Gastrocnemius medialis (tissue), 4 donors: ENCODE measurements at regions not wholly inside any gene's neighbourhood (a gene's known extent, or its start where the extent isn't known, plus 50 kb on each side); places are given as distances from the start of the nearest gene placed in this dataset.

Experiments used
- ATAC-seq, 2 donors: fragments of 150-250 bp; one replicate each; pipeline ENCODE4 v1.9.1; 2016
- DNase-seq, 2 donors: peaks; one replicate each; pipeline ENCODE4 v3.0.0-alpha.2; 2019
- H3K27ac ChIP-seq, 4 donors: fragments of 200-600 bp; sonication (generic); 1 replicate in 1 of 4; 2 replicates in 3 of 4; pipeline ENCODE4 v1.5.1; 2016 to 2018; ENCODE audit warnings: mild to moderate bottlenecking in 2 of 4, moderate library complexity in 1 of 4
- H3K27me3 ChIP-seq, 3 donors: fragments of 200-600 bp; sonication (generic) in 2 of 3; 1 replicate in 1 of 3; 2 replicates in 2 of 3; pipeline versions ENCODE4 v1.5.1 to v1.6.0; 2016 to 2019; ENCODE audit warnings: mild to moderate bottlenecking in 1 of 3, moderate library complexity in 1 of 3
- H3K36me3 ChIP-seq, 2 donors: fragments of 200-600 bp; sonication (generic) in 1 of 2; one replicate each; pipeline ENCODE4 v1.5.1; 2017 to 2018
- H3K4me1 ChIP-seq, 2 donors: fragments of 200-600 bp; sonication (generic) in 1 of 2; one replicate each; pipeline ENCODE4 v1.5.1; 2016 to 2017; ENCODE audit warnings: mild to moderate bottlenecking in 2 of 2
- H3K4me3 ChIP-seq, 4 donors: fragments of 200-600 bp; sonication (generic) in 3 of 4; 1 replicate in 1 of 4; 2 replicates in 3 of 4; pipeline ENCODE4 v1.5.1; 2016 to 2019; ENCODE audit warnings: mild to moderate bottlenecking in 2 of 4
- H3K9me3 ChIP-seq, 3 donors: fragments of 200-600 bp; sonication (generic) in 2 of 3; 1 replicate in 1 of 3; 2 replicates in 2 of 3; pipeline ENCODE4 v1.5.1; 2016 to 2019
- CTCF ChIP-seq, 5 experiments: fragments of 450-650 bp in 3 of 5; fragments of 200-600 bp in 2 of 5; sonication (generic) in 2 of 5; IDR thresholded peaks in 4 of 5; conservative IDR thresholded peaks in 1 of 5; 1 replicate in 4 of 5; 2 replicates in 1 of 5; pipeline ENCODE4 v1.5.1; 2016 to 2019; ENCODE audit warnings: antibody characterized with exemption in 5 of 5, mild to moderate bottlenecking in 3 of 5, moderate library complexity in 3 of 5
- POLR2A ChIP-seq, 2 donors: fragments of 450-650 bp; IDR thresholded peaks; one replicate each; pipeline ENCODE4 v1.6.1; 2017; ENCODE audit warnings: antibody characterized with exemption in 2 of 2, mild to moderate bottlenecking in 2 of 2, moderate library complexity in 2 of 2
- in situ Hi-C, 4 donors: fragments of 200-750 bp; cut with MboI; loops; one replicate each; pipeline versions ENCODE4 v1.15.0 to v1.8.0; 2017; ENCODE audit warnings: low sequenced_read_pairs in 4 of 4
- intact Hi-C: fragments of 100-400 bp; cut with DNase I; formaldehyde crosslinking; loops from one replicate; pipeline ENCODE4 v1.15.1; 2023; ENCODE audit warnings: low total_unique reads

GRCh38 chr2:175476374-175476773, 294.9 kb upstream of the ATP5MC3 start:
- TF ChIP-seq CTCF (IDR thresholded peaks at IDR 0.05 in 4 of 5, conservative IDR thresholded peaks at IDR 0.05 in 1 of 5) (no peak), POLR2A (IDR thresholded peaks at IDR 0.05) (no peak)
- in situ Hi-C loops, result no loop called here
- H3K27ac ChIP-seq, result peak overlapping the region in 2 of 4 donors; percentile 26 to 39

GRCh38 chr2:175475130-175475529, 293.6 kb upstream of the ATP5MC3 start:
- no peaks in the 10 kb centered on the region for H3K9me3 ChIP-seq
- no peak for ATAC-seq
- H3K4me3 ChIP-seq, result no peak overlapping the region
- H3K36me3 ChIP-seq, result no peaks in the 10 kb centered on the region
- no peaks in the 10 kb centered on the region for H3K4me1 ChIP-seq
- TF ChIP-seq CTCF (IDR thresholded peaks at IDR 0.05 in 4 of 5, conservative IDR thresholded peaks at IDR 0.05 in 1 of 5), result no peak
- no peak for TF ChIP-seq POLR2A (IDR thresholded peaks at IDR 0.05)
- H3K27ac ChIP-seq, result no peak overlapping the region
- in situ Hi-C loops, result no loop called here
- intact Hi-C loops, result no loop called here
- no peak for DNase-seq
- H3K27me3 ChIP-seq, result no peaks in the 10 kb centered on the region

More at GRCh38 chr2:175476374-175476773, 294.9 kb upstream of the ATP5MC3 start:
- H3K4me3 ChIP-seq, result no peak overlapping the region
- no peaks in the 10 kb centered on the region for H3K4me1 ChIP-seq
- H3K36me3 ChIP-seq, result no peaks in the 10 kb centered on the region
- no peaks in the 10 kb centered on the region for H3K27me3 ChIP-seq
- intact Hi-C loops, result no loop called here
- DNase-seq, result no peak
- no peaks in the 10 kb centered on the region for H3K9me3 ChIP-seq
- no peak for ATAC-seq

GRCh38 chr2:175468431-175469098, 287.1 kb upstream of the ATP5MC3 start:
- intact Hi-C loops, result no loop called here

GRCh38 chr2:175465101-175465500, 283.6 kb upstream of the ATP5MC3 start:
- Histone ChIP-seq H3K27ac (no peak overlapping the region), H3K27me3 (no peaks in the 10 kb centered on the region), H3K4me3 (no peak overlapping the region), H3K9me3 (no peaks in the 10 kb centered on the region), H3K4me1 (no peaks in the 10 kb centered on the region), H3K36me3 (no peaks in the 10 kb centered on the region)
- intact Hi-C loops, result no loop called here
- no peak for ATAC-seq
- in situ Hi-C loops, result no loop called here
- DNase-seq, result no peak
- TF ChIP-seq POLR2A (IDR thresholded peaks at IDR 0.05), result no peak
- TF ChIP-seq CTCF (IDR thresholded peaks at IDR 0.05 in 4 of 5, conservative IDR thresholded peaks at IDR 0.05 in 1 of 5), result no peak

More at GRCh38 chr2:175468431-175469098, 287.1 kb upstream of the ATP5MC3 start:
- Histone ChIP-seq H3K27me3 (no peaks in the 10 kb centered on the region), H3K27ac (no peak overlapping the region), H3K4me1 (no peaks in the 10 kb centered on the region), H3K4me3 (no peak overlapping the region), H3K36me3 (no peaks in the 10 kb centered on the region), H3K9me3 (no peaks in the 10 kb centered on the region)
- no peak for ATAC-seq
- TF ChIP-seq CTCF (IDR thresholded peaks at IDR 0.05 in 4 of 5, conservative IDR thresholded peaks at IDR 0.05 in 1 of 5), result no peak
- no peak for TF ChIP-seq POLR2A (IDR thresholded peaks at IDR 0.05)
- in situ Hi-C loops, result no loop called here
- DNase-seq, result no peak

- H3K4me3 ChIP-seq, result no peak overlapping the region
- no peak overlapping the region for H3K27ac ChIP-seq
- ATAC-seq (no peak), DNase-seq (no peak)
- no peaks in the 10 kb centered on the region for H3K27me3 ChIP-seq
- in situ Hi-C loops (no loop called here), intact Hi-C loops (no loop called here)
- H3K36me3 ChIP-seq, result no peaks in the 10 kb centered on the region
- TF ChIP-seq POLR2A (IDR thresholded peaks at IDR 0.05), result no peak
- no peak for TF ChIP-seq CTCF (IDR thresholded peaks at IDR 0.05 in 4 of 5, conservative IDR thresholded peaks at IDR 0.05 in 1 of 5)
- H3K4me1 ChIP-seq, result no peaks in the 10 kb centered on the region
- H3K9me3 ChIP-seq, result no peaks in the 10 kb centered on the region
These were observed 282.8 kb upstream of the ATP5MC3 start for GRCh38 chr2:175464311-175464670.
